MCF 10A (cell line): ENCODE measurements at regions not wholly inside any gene's neighbourhood (a gene's known extent, or its start where the extent isn't known, plus 50 kb on each side); places are given as distances from the start of the nearest gene placed in this dataset.

Source experiments
- BruUV-seq: library from RNA; stranded (reverse); fragments of 400-500 nt; replicated peaks from 2 replicates; lab custom pipeline; 2021; lab: Mats Ljungman, UMichigan
- CTCF ChIA-PET: fragments of 300-600 bp; sonication (Branson Sonifier 250); formaldehyde crosslinking; extraction: SDS; loops from one replicate; lab custom pipeline; 2021; ENCODE audit warnings: antibody characterized with exemption, inconsistent platforms; lab: Yijun Ruan, JAX
- POLR2A ChIA-PET: fragments of 300-600, 350-650 bp; sonication (Branson Sonifier 250); formaldehyde crosslinking; extraction: SDS; loops from one replicate; lab custom pipeline; 2020; ENCODE audit warnings: antibody characterized with exemption, inconsistent platforms; lab: Yijun Ruan, JAX
- DNase-seq: peaks from one replicate; pipeline ENCODE4 v3.0.0-alpha.2; 2018; ENCODE audit not compliant: unreplicated experiment
- H3K27ac Mint-ChIP-seq: one replicate; pipeline ENCODE4 v1.8.0; 2022; ENCODE audit warnings: mild to moderate bottlenecking, low read depth, mixed read lengths; ENCODE audit not compliant: unreplicated experiment
- H3K27me3 Mint-ChIP-seq: one replicate; pipeline ENCODE4 v1.8.0; 2022; ENCODE audit warnings: mixed read lengths; ENCODE audit not compliant: insufficient read depth, unreplicated experiment
- H3K36me3 Mint-ChIP-seq: one replicate; pipeline ENCODE4 v1.8.0; 2022; ENCODE audit warnings: mild to moderate bottlenecking, moderate library complexity, mixed read lengths; ENCODE audit not compliant: insufficient read depth, unreplicated experiment
- H3K4me1 Mint-ChIP-seq: one replicate; pipeline ENCODE4 v1.8.0; 2022; ENCODE audit warnings: mixed read lengths; ENCODE audit not compliant: insufficient read depth, unreplicated experiment
- H3K4me3 Mint-ChIP-seq: one replicate; pipeline ENCODE4 v1.8.0; 2022; ENCODE audit warnings: mild to moderate bottlenecking, moderate library complexity, mixed read lengths; ENCODE audit not compliant: unreplicated experiment
- H3K9me3 Mint-ChIP-seq: one replicate; pipeline ENCODE4 v1.8.0; 2022; ENCODE audit warnings: mixed read lengths; ENCODE audit not compliant: unreplicated experiment
- intact Hi-C: fragments of 100-400 bp; cut with micrococcal nuclease; formaldehyde crosslinking; loops from 2 replicates; pipeline ENCODE4 v1.14.1; 2022
- TF ChIP-seq, protein P1 (sequence below): fragments of 200-600 bp; IDR thresholded peaks from one replicate; pipeline ENCODE4 v1.8.0; 2022; ENCODE audit warnings: antibody characterized with exemption, mild to moderate bottlenecking; ENCODE audit not compliant: unreplicated experiment

DNA sequence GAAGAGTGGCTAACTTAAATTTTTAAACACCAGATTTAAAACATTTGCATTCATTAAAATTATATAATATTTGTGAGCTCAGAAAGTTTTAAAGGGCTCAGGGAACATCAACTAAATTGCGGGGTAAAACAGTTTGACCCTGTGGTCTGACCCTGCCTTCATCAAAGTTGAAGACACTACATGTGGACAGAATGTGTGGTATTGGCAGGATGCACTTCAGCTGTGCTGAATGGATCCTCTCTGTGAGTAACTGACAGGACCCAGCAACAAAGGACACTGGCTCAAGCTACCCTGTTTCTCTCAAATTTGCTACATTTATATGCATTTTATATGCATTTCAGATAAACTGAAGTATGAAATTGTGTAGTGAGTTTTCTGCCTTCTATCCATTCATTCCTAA is 288.5 kb downstream of the ZNF608 start:
- no peak overlapping the region for H3K4me3 Mint-ChIP-seq
- DNase-seq = no peak
- intact Hi-C loops = loop anchor here (10.0 kb wide), 1 partner anchor 287 kb away; the partner anchor contains the start of gene ZNF608
- no TSS peak for BruUV-seq
- H3K27ac Mint-ChIP-seq = no peak overlapping the region
- no peaks in the 10 kb centered on the region for H3K36me3 Mint-ChIP-seq
- no peaks in the 10 kb centered on the region for H3K27me3 Mint-ChIP-seq
- H3K9me3 Mint-ChIP-seq = peaks cover 17% of the 10 kb centered on the region
- H3K4me1 Mint-ChIP-seq = peaks cover 10% of the 10 kb centered on the region
- ChIA-PET POLR2A (no interaction called here), CTCF (interaction anchor here (0.7 kb wide), 1 partner anchor 690 kb away, joined by 3 read pairs; no protein-coding TSS in a partner anchor)
- TF ChIP-seq, protein P1, sequence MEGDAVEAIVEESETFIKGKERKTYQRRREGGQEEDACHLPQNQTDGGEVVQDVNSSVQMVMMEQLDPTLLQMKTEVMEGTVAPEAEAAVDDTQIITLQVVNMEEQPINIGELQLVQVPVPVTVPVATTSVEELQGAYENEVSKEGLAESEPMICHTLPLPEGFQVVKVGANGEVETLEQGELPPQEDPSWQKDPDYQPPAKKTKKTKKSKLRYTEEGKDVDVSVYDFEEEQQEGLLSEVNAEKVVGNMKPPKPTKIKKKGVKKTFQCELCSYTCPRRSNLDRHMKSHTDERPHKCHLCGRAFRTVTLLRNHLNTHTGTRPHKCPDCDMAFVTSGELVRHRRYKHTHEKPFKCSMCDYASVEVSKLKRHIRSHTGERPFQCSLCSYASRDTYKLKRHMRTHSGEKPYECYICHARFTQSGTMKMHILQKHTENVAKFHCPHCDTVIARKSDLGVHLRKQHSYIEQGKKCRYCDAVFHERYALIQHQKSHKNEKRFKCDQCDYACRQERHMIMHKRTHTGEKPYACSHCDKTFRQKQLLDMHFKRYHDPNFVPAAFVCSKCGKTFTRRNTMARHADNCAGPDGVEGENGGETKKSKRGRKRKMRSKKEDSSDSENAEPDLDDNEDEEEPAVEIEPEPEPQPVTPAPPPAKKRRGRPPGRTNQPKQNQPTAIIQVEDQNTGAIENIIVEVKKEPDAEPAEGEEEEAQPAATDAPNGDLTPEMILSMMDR = no peak

DNA sequence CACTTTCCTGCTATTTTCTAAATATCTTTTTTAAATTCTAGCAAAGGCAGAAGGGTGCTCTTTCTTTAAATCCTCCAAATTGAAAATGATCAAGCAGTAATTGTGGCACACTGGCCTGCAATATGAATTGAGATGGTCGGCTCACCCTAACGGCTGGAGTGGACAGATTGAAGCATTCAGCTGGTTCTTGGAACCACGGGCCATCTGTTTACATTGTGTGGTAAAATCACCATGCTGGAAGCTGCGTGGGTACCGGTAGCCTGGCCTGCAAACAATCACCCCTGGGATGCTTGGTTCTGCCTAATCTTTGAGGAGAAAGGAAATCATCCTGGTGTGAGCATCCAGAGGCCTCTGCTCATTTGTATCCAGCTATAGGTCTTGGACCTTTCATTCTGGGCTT is 289.3 kb downstream of the ZNF608 start:
- ChIA-PET CTCF (no interaction called here), POLR2A (no interaction called here)
- Mint-ChIP-seq H3K4me1 (peaks cover 16% of the 10 kb centered on the region), H3K4me3 (no peak overlapping the region), H3K9me3 (peaks cover 17% of the 10 kb centered on the region), H3K36me3 (no peaks in the 10 kb centered on the region), H3K27me3 (no peaks in the 10 kb centered on the region), H3K27ac (no peak overlapping the region)
- TF ChIP-seq, protein P1 = no peak
- DNase-seq = no peak
- intact Hi-C loops = loop anchor here (10.0 kb wide), 1 partner anchor 288 kb away; the partner anchor contains the start of gene ZNF608
- no TSS peak for BruUV-seq

DNA sequence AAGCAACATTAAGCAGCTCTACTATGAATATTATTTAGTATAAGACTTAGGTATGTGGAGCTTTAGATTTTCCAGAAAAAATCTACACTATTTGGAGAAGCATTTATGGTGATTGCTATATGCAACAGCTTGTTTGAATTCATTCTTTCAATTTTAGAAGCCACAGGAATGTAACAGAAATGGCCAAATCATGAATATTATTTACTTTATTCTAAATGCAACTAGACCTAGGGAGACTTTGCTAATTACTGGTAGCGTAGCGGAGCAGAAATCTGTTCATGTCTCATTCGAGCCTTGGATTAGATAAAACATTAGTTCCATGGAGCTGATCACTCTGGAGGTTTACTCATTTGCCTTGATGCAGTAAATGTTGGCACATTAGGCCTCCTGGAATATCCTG is 290.2 kb downstream of the ZNF608 start:
- BruUV-seq = no TSS peak
- Mint-ChIP-seq H3K27me3 (no peaks in the 10 kb centered on the region), H3K36me3 (no peaks in the 10 kb centered on the region)

DNA sequence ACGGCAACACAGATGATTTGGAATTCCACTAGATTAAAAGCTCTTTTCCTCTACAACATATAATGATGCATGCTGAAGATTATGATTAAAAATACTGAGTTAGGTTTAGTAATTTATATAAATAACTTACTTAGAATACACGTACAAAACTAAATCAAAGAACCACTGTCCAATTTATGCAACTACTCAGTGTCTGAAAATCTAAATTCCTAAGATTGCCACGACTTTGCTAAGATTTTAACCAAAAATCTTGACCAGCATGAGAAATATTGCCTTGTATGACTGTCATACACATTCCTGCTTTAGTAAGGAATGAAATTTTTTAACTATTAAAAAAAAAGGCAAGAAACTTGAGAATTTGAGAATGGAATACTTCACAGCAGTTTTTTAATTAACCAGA is 292.4 kb downstream of the ZNF608 start:
- Mint-ChIP-seq H3K27ac (no peak overlapping the region), H3K4me3 (no peak overlapping the region), H3K4me1 (peaks cover 16% of the 10 kb centered on the region), H3K27me3 (no peaks in the 10 kb centered on the region), H3K9me3 (peaks cover 2% of the 10 kb centered on the region), H3K36me3 (no peaks in the 10 kb centered on the region)
- ChIA-PET CTCF (interaction anchor here (0.7 kb wide), 1 partner anchor 114 kb away, joined by 3 read pairs; no protein-coding TSS in a partner anchor), POLR2A (no interaction called here)
- no peak for DNase-seq
- BruUV-seq = no TSS peak
- intact Hi-C loops = loop anchor here (10.0 kb wide), 1 partner anchor 291 kb away; the partner anchor contains the start of gene ZNF608
- TF ChIP-seq, protein P1 = no peak

More for the DNA sequence above, 290.2 kb downstream of the ZNF608 start:
- intact Hi-C loops = loop anchor here (10.0 kb wide), 1 partner anchor 289 kb away; the partner anchor contains the start of gene ZNF608
- peaks cover 17% of the 10 kb centered on the region for H3K9me3 Mint-ChIP-seq
- POLR2A ChIA-PET = interaction anchor here (1.1 kb wide), 1 partner anchor 12 kb away, joined by 3 read pairs; no protein-coding TSS in a partner anchor
- no peak for DNase-seq
- H3K4me3 Mint-ChIP-seq = no peak overlapping the region
- TF ChIP-seq, protein P1 = no peak
- H3K4me1 Mint-ChIP-seq = peaks cover 16% of the 10 kb centered on the region
- CTCF ChIA-PET = no interaction called here
- no peak overlapping the region for H3K27ac Mint-ChIP-seq
